Duodenal mucosa (tissue), 2 donors: ENCODE measurements at regions not wholly inside any gene's neighbourhood (a gene's known extent, or its start where the extent isn't known, plus 50 kb on each side); places are given as distances from the start of the nearest gene placed in this dataset.

Experiments
- H3K27ac ChIP-seq: one replicate; pipeline ENCODE4 v1.7.0; 2013; ENCODE audit warnings: low read depth, low read length
- H3K27me3 ChIP-seq, 2 donors: one replicate each; pipeline ENCODE4 v1.7.0; 2013; ENCODE audit warnings: low read length in 2 of 2, control low read depth in 1 of 2; ENCODE audit not compliant: insufficient read depth in 2 of 2, control insufficient read depth in 1 of 2
- H3K36me3 ChIP-seq, 2 donors: one replicate each; pipeline ENCODE4 v1.7.0; 2013; ENCODE audit warnings: low read length in 2 of 2, control low read depth in 1 of 2; ENCODE audit not compliant: insufficient read depth in 2 of 2, control insufficient read depth in 1 of 2
- H3K4me1 ChIP-seq, 2 donors: one replicate each; pipeline ENCODE4 v1.7.0; 2013; ENCODE audit warnings: low read length in 2 of 2, control low read depth in 1 of 2; ENCODE audit not compliant: insufficient read depth in 2 of 2, control insufficient read depth in 1 of 2
- H3K4me3 ChIP-seq, 2 donors: one replicate each; pipeline ENCODE4 v1.7.0; 2013; ENCODE audit warnings: low read length in 2 of 2, low read depth in 1 of 2
- H3K9ac ChIP-seq, 2 donors: one replicate each; pipeline ENCODE4 v1.7.0; 2013; ENCODE audit warnings: low read length in 2 of 2, low read depth in 1 of 2
- H3K9me3 ChIP-seq, 2 donors: one replicate each; pipeline ENCODE4 v1.7.0; 2013; ENCODE audit warnings: low read length in 2 of 2, control low read depth in 1 of 2; ENCODE audit not compliant: control insufficient read depth in 1 of 2

DNA sequence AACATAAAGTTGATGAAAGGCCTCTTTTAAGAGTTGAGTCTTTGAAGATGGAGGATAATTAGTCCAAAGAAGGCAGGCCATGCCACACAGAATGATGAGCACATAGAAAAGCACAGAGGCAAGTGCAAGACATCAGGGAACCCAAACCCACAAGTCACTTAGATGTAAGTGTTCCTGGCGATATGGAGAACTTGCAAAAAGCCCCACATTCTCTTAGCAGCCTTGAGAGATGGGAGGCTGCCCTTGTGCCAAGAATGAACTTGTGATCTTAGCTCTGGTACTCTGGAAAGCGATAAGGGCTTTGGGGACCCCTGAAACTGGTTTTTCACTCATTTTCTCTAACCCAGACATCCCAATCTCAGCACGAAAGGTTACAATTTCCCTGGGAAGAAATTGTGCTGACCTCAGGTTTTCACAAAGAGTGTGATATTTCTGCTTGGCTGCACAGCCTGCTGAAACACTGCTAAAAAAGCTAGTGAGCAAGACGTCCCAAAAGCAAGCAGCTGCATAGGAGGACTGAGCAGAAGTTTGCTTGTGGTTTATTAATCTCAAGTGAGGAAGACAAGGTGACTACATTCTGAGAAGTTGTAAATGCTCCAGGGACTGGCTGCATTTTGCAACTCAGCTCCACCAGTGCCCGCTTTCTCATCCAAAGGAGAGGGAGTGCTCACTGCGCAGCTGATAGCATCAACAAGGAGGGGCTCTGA lies 496.9 kb upstream of the CAMK1G start:
- Histone ChIP-seq H3K36me3 (no peaks in the 10 kb centered on the region), H3K9ac (no peak overlapping the region)

DNA sequence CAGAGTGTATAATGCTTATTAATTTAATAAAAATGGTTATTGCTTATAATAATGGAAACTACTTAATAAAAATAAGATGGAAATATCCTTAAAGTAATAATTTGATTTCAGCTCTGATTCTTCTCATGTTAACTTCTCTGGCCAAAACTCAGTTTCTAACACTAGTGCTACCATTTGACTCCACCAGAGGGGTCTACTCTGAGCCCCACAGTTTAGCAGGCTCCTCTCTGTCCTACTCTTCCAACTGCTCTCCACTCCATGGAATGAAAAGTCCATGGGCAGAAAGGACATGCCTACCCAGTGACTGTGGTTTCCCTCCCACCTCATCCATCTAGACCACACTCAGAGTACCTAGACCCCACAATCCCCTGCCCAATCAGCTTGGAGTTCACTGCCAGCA lies 489.1 kb upstream of the CAMK1G start:
- Histone ChIP-seq H3K9me3 (no peaks in the 10 kb centered on the region), H3K27ac (no peak overlapping the region), H3K27me3 (no peaks in the 10 kb centered on the region), H3K9ac (no peak overlapping the region), H3K4me1 (no peaks in the 10 kb centered on the region), H3K36me3 (no peaks in the 10 kb centered on the region), H3K4me3 (no peak overlapping the region)

More for the DNA sequence above, 496.9 kb upstream of the CAMK1G start:
- Histone ChIP-seq H3K4me3 (no peak overlapping the region), H3K27ac (no peak overlapping the region), H3K9me3 (no peaks in the 10 kb centered on the region), H3K4me1 (no peaks in the 10 kb centered on the region), H3K27me3 (no peaks in the 10 kb centered on the region)

DNA sequence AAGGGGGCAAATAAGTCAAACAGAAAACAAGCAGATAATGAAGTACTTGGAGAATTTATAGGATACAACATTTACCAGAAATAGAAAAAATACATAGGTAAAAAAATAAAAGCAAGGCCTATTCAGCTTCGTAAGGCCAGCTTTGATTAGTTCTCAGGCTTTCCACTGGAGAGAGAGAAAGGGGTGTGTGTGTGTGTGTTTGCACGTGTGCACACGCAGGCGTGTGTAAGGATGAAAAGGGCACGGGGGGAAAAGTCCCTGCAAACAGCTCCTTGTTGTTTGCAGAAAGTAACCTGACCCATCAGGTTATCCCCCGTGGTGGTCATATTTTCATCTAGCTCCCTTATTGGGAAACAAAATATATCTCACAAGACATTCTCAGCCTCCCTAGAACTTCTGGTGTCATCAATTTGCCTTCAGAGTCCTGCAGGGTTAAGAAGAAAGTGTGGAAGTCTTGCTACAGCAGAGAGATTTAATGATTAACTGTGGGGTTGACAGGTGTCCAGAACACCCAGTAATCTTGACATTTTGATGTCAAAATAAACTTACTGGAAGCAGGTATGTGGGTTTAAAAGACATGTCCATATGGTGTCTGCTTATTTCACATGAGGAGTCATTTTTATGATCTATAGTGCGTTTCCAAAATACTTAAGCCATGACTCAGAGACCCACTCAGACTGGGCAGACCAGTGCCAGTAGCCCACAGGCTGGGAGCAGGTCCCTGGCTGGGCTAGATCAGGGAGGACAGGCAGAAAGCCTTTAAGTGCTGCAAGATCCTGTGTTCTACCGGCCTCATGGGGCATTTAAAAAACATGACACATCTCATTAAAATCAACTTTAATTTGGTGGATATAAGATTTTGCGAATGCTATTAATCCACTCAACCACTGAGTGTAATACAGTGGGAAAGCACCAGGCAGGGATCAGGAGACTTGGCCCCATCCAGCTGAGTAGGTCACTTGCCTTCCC lies 487.6 kb upstream of the CAMK1G start:
- Histone ChIP-seq H3K4me3 (no peak overlapping the region), H3K27me3 (no peaks in the 10 kb centered on the region), H3K27ac (no peak overlapping the region), H3K4me1 (no peaks in the 10 kb centered on the region), H3K9ac (no peak overlapping the region), H3K36me3 (no peaks in the 10 kb centered on the region), H3K9me3 (no peaks in the 10 kb centered on the region)

DNA sequence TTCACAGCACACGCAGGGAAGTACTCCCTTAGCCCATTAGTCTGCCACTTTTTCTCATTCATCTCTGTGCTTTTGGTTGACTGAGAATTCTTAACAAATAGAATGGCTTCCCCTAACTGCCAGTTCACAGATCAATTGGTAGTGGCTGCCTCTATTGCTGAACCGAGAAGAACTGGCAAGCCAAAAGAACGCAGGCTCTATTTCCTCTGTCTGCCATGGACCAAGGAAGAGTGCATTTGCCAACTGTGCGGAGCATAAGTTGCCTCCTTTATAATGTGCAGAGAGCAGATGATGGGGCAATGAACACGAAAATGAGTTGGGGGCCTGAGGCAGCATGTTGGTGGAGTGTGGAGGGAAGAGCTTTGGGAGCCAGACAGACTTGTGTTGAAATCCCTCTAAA lies 483.1 kb upstream of the CAMK1G start:
- no peak overlapping the region for H3K4me3 ChIP-seq
- H3K9me3 ChIP-seq, result no peaks in the 10 kb centered on the region
- H3K27ac ChIP-seq, result no peak overlapping the region
- no peaks in the 10 kb centered on the region for H3K27me3 ChIP-seq
- no peaks in the 10 kb centered on the region for H3K36me3 ChIP-seq
- no peaks in the 10 kb centered on the region for H3K4me1 ChIP-seq
- no peak overlapping the region for H3K9ac ChIP-seq

DNA sequence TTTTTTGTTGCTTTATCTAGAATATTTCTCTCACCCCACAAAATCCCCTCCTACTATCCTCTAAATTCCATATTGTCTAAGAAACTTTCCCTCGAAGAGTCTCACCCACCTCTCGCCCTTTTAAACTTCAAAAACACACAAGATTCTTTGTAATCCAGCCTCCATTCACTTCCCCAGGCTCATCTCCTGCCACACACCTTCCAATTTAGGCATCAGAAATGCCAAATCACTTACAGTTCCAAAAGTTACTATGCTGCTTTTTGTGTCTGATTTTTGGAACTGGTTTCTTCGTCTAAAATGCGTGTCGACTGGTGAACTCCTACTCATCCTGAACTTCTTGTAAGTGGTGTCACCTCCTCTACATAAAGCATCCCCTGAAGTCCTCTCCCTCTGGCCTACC lies 482.4 kb upstream of the CAMK1G start:
- no peak overlapping the region for H3K4me3 ChIP-seq
- H3K36me3 ChIP-seq, result no peaks in the 10 kb centered on the region
- H3K9me3 ChIP-seq, result no peaks in the 10 kb centered on the region
- H3K9ac ChIP-seq, result no peak overlapping the region
- no peaks in the 10 kb centered on the region for H3K27me3 ChIP-seq
- H3K4me1 ChIP-seq, result no peaks in the 10 kb centered on the region
- no peak overlapping the region for H3K27ac ChIP-seq

DNA sequence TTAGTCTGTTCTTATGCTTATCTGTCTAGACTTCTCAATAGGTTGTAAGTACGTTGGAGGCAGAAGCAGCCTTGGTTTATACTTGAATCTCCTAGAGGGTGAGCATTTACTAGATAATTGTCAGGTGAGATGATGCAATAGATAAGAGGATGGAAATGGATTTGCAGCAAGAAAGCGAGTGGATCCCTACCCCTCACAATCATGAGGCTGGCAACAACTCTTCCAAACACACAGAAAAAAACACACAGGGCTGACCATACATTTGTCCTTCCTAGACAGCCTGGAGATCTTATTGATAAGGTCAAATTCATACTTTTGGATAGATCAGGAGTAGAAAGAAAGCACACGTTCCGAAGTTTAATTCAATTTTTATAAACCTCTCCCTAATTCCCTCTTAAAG lies 481.4 kb upstream of the CAMK1G start:
- Histone ChIP-seq H3K9me3 (no peaks in the 10 kb centered on the region), H3K36me3 (no peaks in the 10 kb centered on the region), H3K9ac (no peak overlapping the region), H3K4me3 (no peak overlapping the region), H3K4me1 (no peaks in the 10 kb centered on the region), H3K27ac (no peak overlapping the region), H3K27me3 (no peaks in the 10 kb centered on the region)

DNA sequence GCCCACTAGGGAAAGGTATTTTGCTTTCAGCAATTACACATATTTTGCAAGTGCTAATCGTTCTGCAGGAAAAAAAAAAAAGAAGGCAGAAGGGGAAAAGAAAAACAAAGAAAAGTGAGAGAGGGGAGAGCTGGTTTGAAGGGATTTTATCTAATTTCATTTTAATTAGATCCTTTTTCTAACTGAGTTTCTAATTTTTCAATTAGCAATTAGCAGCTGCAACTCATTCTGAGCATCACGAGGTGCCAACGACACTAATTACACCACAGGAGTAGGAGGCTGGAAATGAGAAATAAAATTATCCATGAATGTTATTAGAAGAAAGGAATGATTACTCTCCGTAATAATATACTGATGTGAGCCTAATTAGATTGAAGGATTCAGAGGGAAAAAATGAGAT lies 481.0 kb upstream of the CAMK1G start:
- Histone ChIP-seq H3K4me3 (no peak overlapping the region), H3K27me3 (no peaks in the 10 kb centered on the region), H3K36me3 (no peaks in the 10 kb centered on the region), H3K4me1 (no peaks in the 10 kb centered on the region), H3K27ac (no peak overlapping the region), H3K9me3 (no peaks in the 10 kb centered on the region), H3K9ac (no peak overlapping the region)

DNA sequence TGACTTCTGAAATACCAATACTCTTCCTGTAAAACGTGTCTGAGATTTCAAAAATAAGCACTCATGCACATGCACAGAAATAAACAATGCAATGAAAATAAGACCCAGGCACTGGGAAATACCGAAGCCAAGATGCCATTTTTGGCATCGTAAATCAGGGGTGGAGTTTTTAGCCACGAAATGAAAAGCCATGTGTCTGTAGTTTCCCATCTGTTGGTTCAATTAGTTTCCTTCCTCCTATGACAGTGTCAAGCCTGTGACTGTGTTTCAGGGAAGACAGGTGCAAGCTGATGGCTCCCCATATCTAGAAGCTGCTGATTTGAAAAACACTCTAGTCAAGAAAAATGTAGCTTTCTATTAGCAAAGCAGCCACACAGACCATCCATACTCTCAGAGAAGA lies 480.4 kb upstream of the CAMK1G start:
- Histone ChIP-seq H3K4me3 (no peak overlapping the region), H3K36me3 (no peaks in the 10 kb centered on the region), H3K27me3 (no peaks in the 10 kb centered on the region), H3K9ac (no peak overlapping the region), H3K9me3 (no peaks in the 10 kb centered on the region), H3K4me1 (no peaks in the 10 kb centered on the region), H3K27ac (no peak overlapping the region)

DNA sequence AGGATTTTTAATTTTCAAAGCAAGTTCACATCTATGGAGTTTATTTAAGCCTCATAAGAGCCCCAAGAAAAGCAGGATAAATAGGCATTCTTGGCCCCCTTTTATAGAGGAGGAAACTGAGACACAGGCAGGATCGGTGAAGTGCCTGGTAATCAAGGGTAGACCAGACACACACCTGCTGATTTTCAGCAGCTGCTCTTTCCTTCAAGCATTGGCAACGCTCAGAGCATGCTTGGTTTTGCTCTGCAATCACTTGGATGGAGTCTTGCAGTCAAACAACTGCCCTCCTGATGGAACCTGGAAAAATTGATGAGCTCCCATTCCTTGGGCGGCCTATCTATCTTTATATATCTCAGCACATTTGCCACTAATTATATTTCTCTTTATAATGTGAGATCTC lies 478.9 kb upstream of the CAMK1G start:
- Histone ChIP-seq H3K4me1 (no peaks in the 10 kb centered on the region), H3K27ac (no peak overlapping the region), H3K9ac (no peak overlapping the region), H3K27me3 (no peaks in the 10 kb centered on the region), H3K4me3 (no peak overlapping the region), H3K36me3 (no peaks in the 10 kb centered on the region), H3K9me3 (no peaks in the 10 kb centered on the region)

DNA sequence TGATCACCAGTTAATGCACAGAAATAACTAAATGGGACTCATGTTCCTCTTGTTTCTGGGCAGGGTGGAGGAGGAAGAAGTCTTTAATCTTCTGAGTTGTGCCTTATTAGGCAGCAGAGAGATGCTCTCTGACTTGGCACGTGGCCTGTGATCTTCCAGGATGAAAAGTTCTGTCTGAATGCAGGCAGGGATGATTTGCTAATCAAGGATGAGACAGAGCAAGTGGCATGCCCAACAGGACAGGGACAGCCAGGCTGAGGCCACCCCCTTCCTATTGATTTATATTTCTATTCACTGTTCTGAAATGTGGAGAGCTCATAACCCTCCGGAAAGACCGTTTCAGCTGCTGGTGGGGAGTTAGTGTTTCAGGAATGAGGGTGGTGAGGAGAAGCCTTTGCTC lies 477.8 kb upstream of the CAMK1G start:
- Histone ChIP-seq H3K27ac (no peak overlapping the region), H3K9me3 (no peaks in the 10 kb centered on the region), H3K9ac (no peak overlapping the region), H3K27me3 (no peaks in the 10 kb centered on the region), H3K4me1 (no peaks in the 10 kb centered on the region), H3K36me3 (no peaks in the 10 kb centered on the region), H3K4me3 (no peak overlapping the region)
